ENCODE measurements at regions not wholly inside any gene's neighbourhood (a gene's known extent, or its start where the extent isn't known, plus 50 kb on each side); places are given as distances from the start of the nearest gene placed in this dataset.

GRCh38 chr16:64321066-64321465, 800.8 kb downstream of the CDH11 start:
- H3K4me3 ChIP-seq (ENCODE audit: low read depth, low read length) = no peak overlapping the region
- DNase-seq (ENCODE audit: low read depth) = no peak
- TF ChIP-seq, protein P1, sequence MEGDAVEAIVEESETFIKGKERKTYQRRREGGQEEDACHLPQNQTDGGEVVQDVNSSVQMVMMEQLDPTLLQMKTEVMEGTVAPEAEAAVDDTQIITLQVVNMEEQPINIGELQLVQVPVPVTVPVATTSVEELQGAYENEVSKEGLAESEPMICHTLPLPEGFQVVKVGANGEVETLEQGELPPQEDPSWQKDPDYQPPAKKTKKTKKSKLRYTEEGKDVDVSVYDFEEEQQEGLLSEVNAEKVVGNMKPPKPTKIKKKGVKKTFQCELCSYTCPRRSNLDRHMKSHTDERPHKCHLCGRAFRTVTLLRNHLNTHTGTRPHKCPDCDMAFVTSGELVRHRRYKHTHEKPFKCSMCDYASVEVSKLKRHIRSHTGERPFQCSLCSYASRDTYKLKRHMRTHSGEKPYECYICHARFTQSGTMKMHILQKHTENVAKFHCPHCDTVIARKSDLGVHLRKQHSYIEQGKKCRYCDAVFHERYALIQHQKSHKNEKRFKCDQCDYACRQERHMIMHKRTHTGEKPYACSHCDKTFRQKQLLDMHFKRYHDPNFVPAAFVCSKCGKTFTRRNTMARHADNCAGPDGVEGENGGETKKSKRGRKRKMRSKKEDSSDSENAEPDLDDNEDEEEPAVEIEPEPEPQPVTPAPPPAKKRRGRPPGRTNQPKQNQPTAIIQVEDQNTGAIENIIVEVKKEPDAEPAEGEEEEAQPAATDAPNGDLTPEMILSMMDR (conservative IDR thresholded peaks at IDR 0.05; ENCODE audit: low read depth, low read length) = no peak

GRCh38 chr16:64317601-64318000, 804.3 kb downstream of the CDH11 start:
- no peak for DNase-seq (ENCODE audit: low read depth)
- H3K4me3 ChIP-seq (ENCODE audit: low read depth, low read length) = no peak overlapping the region
- TF ChIP-seq, protein P1 (conservative IDR thresholded peaks at IDR 0.05; ENCODE audit: low read depth, low read length) = no peak

DNA sequence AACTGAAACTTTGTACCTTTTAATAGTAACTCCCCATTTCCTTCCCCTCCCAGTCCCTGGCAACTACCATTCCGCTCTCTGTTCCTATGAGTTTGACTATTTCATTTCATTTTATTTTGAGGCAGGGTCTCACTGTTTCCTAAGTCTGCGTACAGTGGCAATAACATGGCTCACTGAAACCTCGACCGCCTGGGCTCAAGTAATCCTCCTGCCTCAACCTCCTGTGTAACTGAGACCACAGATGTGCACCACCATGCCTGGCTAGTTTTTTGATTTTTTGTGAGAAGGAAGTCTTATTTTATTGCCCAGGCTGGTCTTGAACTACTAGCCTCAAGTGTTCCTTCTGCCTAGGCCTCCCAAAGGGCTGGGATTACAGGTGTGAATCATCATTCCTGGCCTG, 808.1 kb downstream of the CDH11 start:
- TF ChIP-seq, protein P1 (conservative IDR thresholded peaks at IDR 0.05; ENCODE audit: low read depth, low read length) = no peak
- no peak overlapping the region for H3K4me3 ChIP-seq (ENCODE audit: low read depth, low read length)
- no peak for DNase-seq (ENCODE audit: low read depth)

DNA sequence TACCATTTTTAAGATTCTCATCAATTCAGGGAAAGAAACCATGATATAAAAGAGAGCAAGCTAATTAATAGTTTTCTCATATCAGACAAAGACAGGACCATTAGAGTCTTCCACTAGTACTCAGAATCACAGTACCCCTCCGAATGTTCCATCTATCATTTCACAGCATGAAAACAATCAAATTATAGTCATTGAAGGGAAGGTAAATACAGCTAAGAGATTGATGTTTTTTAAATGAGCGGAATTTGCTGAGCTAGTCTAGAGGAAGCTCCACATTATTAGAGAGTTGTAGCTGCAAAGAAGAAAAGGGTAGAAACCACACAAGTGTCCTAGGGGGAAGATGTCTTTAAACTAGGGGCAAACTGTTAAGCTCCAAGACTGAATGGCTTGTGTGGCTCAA, 808.9 kb downstream of the CDH11 start:
- no peak overlapping the region for H3K4me3 ChIP-seq (ENCODE audit: low read depth, low read length)
- TF ChIP-seq, protein P1 (conservative IDR thresholded peaks at IDR 0.05; ENCODE audit: low read depth, low read length) = no peak
- no peak for DNase-seq (ENCODE audit: low read depth)

DNA sequence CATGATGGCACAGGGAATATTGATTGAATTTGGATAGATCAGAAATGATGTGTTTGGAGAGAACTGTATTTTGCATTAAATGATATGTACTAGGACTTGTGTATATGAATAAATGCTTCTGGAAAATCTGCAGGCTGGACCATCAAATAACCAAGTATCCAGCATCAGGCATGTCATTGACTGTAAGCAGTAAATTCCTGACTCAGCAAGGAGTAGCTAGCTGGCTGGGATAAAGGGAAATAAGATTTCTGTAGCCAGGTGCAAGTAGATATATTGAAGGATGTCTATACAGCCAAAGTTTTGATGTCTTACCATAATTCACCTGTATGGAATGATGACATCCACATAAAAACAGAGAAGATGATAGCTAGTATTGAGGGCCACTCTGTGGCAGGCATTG, 809.6 kb downstream of the CDH11 start:
- TF ChIP-seq, protein P1 (conservative IDR thresholded peaks at IDR 0.05; ENCODE audit: low read depth, low read length) = no peak
- no peak overlapping the region for H3K4me3 ChIP-seq (ENCODE audit: low read depth, low read length)
- no peak for DNase-seq (ENCODE audit: low read depth)

DNA sequence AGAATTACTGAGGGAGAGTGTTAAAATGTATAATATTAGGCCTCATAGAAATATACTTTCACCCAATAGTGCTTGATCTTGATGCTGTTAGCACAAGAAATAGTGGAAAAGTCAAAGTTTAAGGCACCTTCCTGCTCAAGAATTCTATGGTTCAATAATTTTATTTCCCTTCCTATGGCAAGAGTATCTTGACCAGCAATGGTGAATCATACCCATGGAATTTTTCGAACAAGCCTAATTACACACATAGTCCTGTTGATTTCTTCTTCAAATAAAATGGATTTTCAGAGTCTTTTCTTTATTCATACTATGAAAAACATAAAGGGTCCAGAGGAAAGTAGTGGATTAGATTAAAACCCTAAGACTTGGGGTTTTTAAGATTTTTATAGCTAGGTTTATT, 810.6 kb downstream of the CDH11 start:
- DNase-seq (ENCODE audit: low read depth) = peak; percentile 56
- TF ChIP-seq, protein P1 (conservative IDR thresholded peaks at IDR 0.05; ENCODE audit: low read depth, low read length) = no peak
- H3K4me3 ChIP-seq (ENCODE audit: low read depth, low read length) = no peak overlapping the region

GRCh38 chr16:64309398-64310110, 812.3 kb downstream of the CDH11 start:
- H3K4me3 ChIP-seq (ENCODE audit: low read depth, low read length) = no peak overlapping the region
- DNase-seq (ENCODE audit: low read depth) = no peak
- TF ChIP-seq, protein P1 (conservative IDR thresholded peaks at IDR 0.05; ENCODE audit: low read depth, low read length) = no peak
